ENCODE measurements at regions not wholly inside any gene's neighbourhood (a gene's known extent, or its start where the extent isn't known, plus 50 kb on each side); places are given as distances from the start of the nearest gene placed in this dataset.
"Not testable (repeated sequence)": the region's sequence is repeated elsewhere in the genome, so short reads cannot be mapped to it uniquely, and the experiment has no call there.

GRCh38 chr3:147157631-147158030 is 248.7 kb downstream of the ZIC4 start:
- Histone ChIP-seq H3K27ac (ENCODE audit: low read depth, low read length) (no peak overlapping the region), H3K9ac (ENCODE audit: low read length) (no peak overlapping the region), H3K4me2 (ENCODE audit: low read length) (no peak overlapping the region), H4K20me1 (ENCODE audit: insufficient read depth, low read length) (no peaks in the 10 kb centered on the region), H3K79me2 (ENCODE audit: insufficient read depth, low read length) (no peaks in the 10 kb centered on the region), H3K36me3 (ENCODE audit: insufficient read depth, low read length) (no peaks in the 10 kb centered on the region), H3K4me1 (ENCODE audit: insufficient read depth, low read length) (no peaks in the 10 kb centered on the region), H3K9me3 (ENCODE audit: insufficient read depth, low read depth, low read length) (no peaks in the 10 kb centered on the region), H3K4me3 (ENCODE audit: insufficient read depth, low read depth, low read length) (no peak overlapping the region), H3K27me3 (ENCODE audit: insufficient read depth, low read length) (no peaks in the 10 kb centered on the region), H2AFZ (ENCODE audit: low read depth, low read length) (no peak overlapping the region)
- no peak overlapping the region for H3K27ac Mint-ChIP-seq (ENCODE audit: unreplicated experiment)
- peaks cover 9% of the 10 kb centered on the region for H3K4me1 Mint-ChIP-seq (ENCODE audit: low read depth, unreplicated experiment)
- peaks cover 3% of the 10 kb centered on the region for H3K9me3 Mint-ChIP-seq (ENCODE audit: unreplicated experiment)
- FAIRE-seq (no peak), DNase-seq (ENCODE audit: low read depth) (no peak)
- no peak for TF ChIP-seq EZH2 (IDR thresholded peaks at IDR 0.05; ENCODE audit: insufficient read depth, low read length)
- no peak for TF ChIP-seq CTCF (IDR thresholded peaks at IDR 0.05; ENCODE audit: insufficient read depth, low read depth, low read length)
- no peaks in the 10 kb centered on the region for H3K27me3 Mint-ChIP-seq (ENCODE audit: low read depth, unreplicated experiment)
- no peaks in the 10 kb centered on the region for H3K36me3 Mint-ChIP-seq (ENCODE audit: low read depth, unreplicated experiment)
- no peak overlapping the region for H3K4me3 Mint-ChIP-seq (ENCODE audit: unreplicated experiment)

- not testable (repeated sequence) for H3K27me3 Mint-ChIP-seq (ENCODE audit: low read depth, unreplicated experiment); H3K9me3 Mint-ChIP-seq (ENCODE audit: unreplicated experiment); H3K4me2 ChIP-seq (ENCODE audit: low read length); H3K79me2 ChIP-seq (ENCODE audit: insufficient read depth, low read length); FAIRE-seq; H4K20me1 ChIP-seq (ENCODE audit: insufficient read depth, low read length); H3K36me3 Mint-ChIP-seq (ENCODE audit: low read depth, unreplicated experiment); H3K36me3 ChIP-seq (ENCODE audit: insufficient read depth, low read length); H3K4me1 ChIP-seq (ENCODE audit: insufficient read depth, low read length); H3K4me3 ChIP-seq (ENCODE audit: insufficient read depth, low read depth, low read length); H3K4me1 Mint-ChIP-seq (ENCODE audit: low read depth, unreplicated experiment); H2AFZ ChIP-seq (ENCODE audit: low read depth, low read length); H3K9me3 ChIP-seq (ENCODE audit: insufficient read depth, low read depth, low read length); DNase-seq (ENCODE audit: low read depth); H3K27ac ChIP-seq (ENCODE audit: low read depth, low read length); H3K27ac Mint-ChIP-seq (ENCODE audit: unreplicated experiment); H3K27me3 ChIP-seq (ENCODE audit: insufficient read depth, low read length); H3K9ac ChIP-seq (ENCODE audit: low read length); H3K4me3 Mint-ChIP-seq (ENCODE audit: unreplicated experiment)
These were observed 251.4 kb downstream of the ZIC4 start for GRCh38 chr3:147154988-147155387.

GRCh38 chr3:147153830-147154539 is 252.4 kb downstream of the ZIC4 start:
- Histone ChIP-seq H3K4me2 (ENCODE audit: low read length) (no peak overlapping the region), H3K4me3 (ENCODE audit: insufficient read depth, low read depth, low read length) (no peak overlapping the region), H3K9ac (ENCODE audit: low read length) (no peak overlapping the region), H4K20me1 (ENCODE audit: insufficient read depth, low read length) (no peaks in the 10 kb centered on the region), H3K79me2 (ENCODE audit: insufficient read depth, low read length) (no peaks in the 10 kb centered on the region), H3K27me3 (ENCODE audit: insufficient read depth, low read length) (no peaks in the 10 kb centered on the region), H3K9me3 (ENCODE audit: insufficient read depth, low read depth, low read length) (no peaks in the 10 kb centered on the region), H3K36me3 (ENCODE audit: insufficient read depth, low read length) (no peaks in the 10 kb centered on the region), H2AFZ (ENCODE audit: low read depth, low read length) (no peak overlapping the region), H3K27ac (ENCODE audit: low read depth, low read length) (no peak overlapping the region), H3K4me1 (ENCODE audit: insufficient read depth, low read length) (no peaks in the 10 kb centered on the region)
- Mint-ChIP-seq H3K27ac (ENCODE audit: unreplicated experiment) (no peak overlapping the region), H3K27me3 (ENCODE audit: low read depth, unreplicated experiment) (no peaks in the 10 kb centered on the region), H3K4me3 (ENCODE audit: unreplicated experiment) (no peak overlapping the region), H3K36me3 (ENCODE audit: low read depth, unreplicated experiment) (no peaks in the 10 kb centered on the region), H3K4me1 (ENCODE audit: low read depth, unreplicated experiment) (peaks cover 4% of the 10 kb centered on the region), H3K9me3 (ENCODE audit: unreplicated experiment) (peaks cover 3% of the 10 kb centered on the region)
- DNase-seq (ENCODE audit: low read depth) (no peak), FAIRE-seq (no peak)
- TF ChIP-seq CTCF (IDR thresholded peaks at IDR 0.05; ENCODE audit: insufficient read depth, low read depth, low read length) (no peak), EZH2 (IDR thresholded peaks at IDR 0.05; ENCODE audit: insufficient read depth, low read length) (no peak)
